Adrenal gland (tissue), 9 donors: ENCODE measurements at regions not wholly inside any gene's neighbourhood (a gene's known extent, or its start where the extent isn't known, plus 50 kb on each side); places are given as distances from the start of the nearest gene placed in this dataset.
A peak's percentile ranks its signal among the peaks of the same experiment; 100 is the strongest.

Experiments
- DNase-seq, 7 donors: peaks; one replicate each; pipeline ENCODE4 v3.0.0-alpha.2; 2019 to 2020
- H3K27ac ChIP-seq, 5 donors: fragments of 200-600 bp; sonication (generic) in 4 of 5; 1 replicate in 3 of 5; 2 replicates in 2 of 5; pipeline versions ENCODE4 v1.5.1 to v1.8.0; 2016 to 2020; ENCODE audit warnings: mild to moderate bottlenecking in 1 of 5
- H3K27me3 ChIP-seq: fragments of 200-600 bp; 2 replicates; pipeline ENCODE4 v1.8.0; 2021
- H3K36me3 ChIP-seq, 2 donors: fragments of 200-600 bp; replicated peaks in 1 of 2; 1 replicate in 1 of 2; 2 replicates in 1 of 2; pipeline versions ENCODE4 v1.5.1 to v1.8.0; 2018 to 2022
- H3K4me1 ChIP-seq, 2 donors: fragments of 200-600 bp; replicated peaks in 1 of 2; 1 replicate in 1 of 2; 2 replicates in 1 of 2; pipeline versions ENCODE4 v1.5.1 to v1.8.0; 2018 to 2021
- H3K4me3 ChIP-seq, 4 donors: fragments of 200-600 bp; sonication (generic) in 3 of 4; one replicate each; pipeline ENCODE4 v1.5.1; 2016 to 2018
- H3K9me3 ChIP-seq, 3 donors: fragments of 200-600 bp; sonication (generic) in 1 of 3; replicated peaks in 1 of 3; 1 replicate in 2 of 3; 2 replicates in 1 of 3; pipeline versions ENCODE4 v1.5.1 to v1.8.0; 2016 to 2021
- POLR2A ChIP-seq, 2 donors: fragments of 450-650 bp; IDR thresholded peaks; one replicate each; pipeline ENCODE4 v1.6.1; 2017; ENCODE audit warnings: antibody characterized with exemption in 2 of 2, mild to moderate bottlenecking in 2 of 2, moderate library complexity in 1 of 2
- WGBS, 4 donors: extraction: QIAGEN DNeasy Blood & Tissue Kit in 2 of 4; methylation state at CpG; one replicate each; pipeline versions ENCODE4 v1.1.5 to v1.1.7; 2013 to 2017; 5-methylcytosine and 5-hydroxymethylcytosine counted together
- intact Hi-C, 2 donors: fragments of 100-400 bp; cut with DNase I; formaldehyde crosslinking; loops; one replicate each; pipeline versions ENCODE4 v1.14.1 to v1.15.0; 2022 to 2023
- TF ChIP-seq, protein P1 (sequence below), 6 experiments: fragments of 450-650 bp in 4 of 6; fragments of 200-600 bp in 2 of 6; sonication (generic) in 1 of 6; IDR thresholded peaks; 1 replicate in 5 of 6; 2 replicates in 1 of 6; pipeline versions ENCODE4 v1.5.1 to v1.8.0; 2016 to 2021; ENCODE audit warnings: antibody characterized with exemption in 6 of 6, mild to moderate bottlenecking in 2 of 6, moderate library complexity in 1 of 6
- donor health status: healthy with polysubstance abuse.
- donor health status: Bipolar disorder and iron deficiency.
- donor health status: DM: yes; HTN: yes; CAD: no.
- donor health status: DM: no; HTN: no; CAD: no.
- donor health status: DM: no; HTN: no; CAD: no.

DNA sequence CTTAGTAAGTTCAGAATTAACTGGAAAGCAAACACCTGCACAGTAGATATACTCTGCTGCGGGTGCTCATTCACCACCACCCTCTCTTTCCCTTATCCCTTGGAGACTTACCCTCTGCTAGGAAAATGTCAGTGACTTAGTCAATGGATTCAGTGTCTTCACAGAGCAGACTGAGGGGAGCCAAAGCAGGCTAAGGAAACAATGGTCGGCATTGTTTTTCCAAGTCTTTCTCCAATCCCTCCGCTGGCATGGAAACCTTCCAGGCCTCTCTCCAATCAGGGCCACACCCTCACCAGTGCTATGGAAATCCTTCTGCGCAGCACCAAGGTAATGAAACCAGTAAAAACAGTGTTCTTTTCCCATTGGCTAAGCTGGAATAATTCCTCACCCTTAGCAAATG is 531.2 kb downstream of the TFAP2B start:
- intact Hi-C loops, result no loop called here
- Histone ChIP-seq H3K9me3 (no peaks in the 10 kb centered on the region), H3K27ac (no peak overlapping the region), H3K4me3 (no peak overlapping the region), H3K4me1 (no peaks in the 10 kb centered on the region), H3K36me3 (no peaks in the 10 kb centered on the region), H3K27me3 (no peaks in the 10 kb centered on the region)
- 92 to 95% (median 94%) methylated on average over 4 of the region's 4 CpGs for WGBS, 4 donors
- no peak for DNase-seq
- no peak for TF ChIP-seq POLR2A (IDR thresholded peaks at IDR 0.05)
- TF ChIP-seq, protein P1, sequence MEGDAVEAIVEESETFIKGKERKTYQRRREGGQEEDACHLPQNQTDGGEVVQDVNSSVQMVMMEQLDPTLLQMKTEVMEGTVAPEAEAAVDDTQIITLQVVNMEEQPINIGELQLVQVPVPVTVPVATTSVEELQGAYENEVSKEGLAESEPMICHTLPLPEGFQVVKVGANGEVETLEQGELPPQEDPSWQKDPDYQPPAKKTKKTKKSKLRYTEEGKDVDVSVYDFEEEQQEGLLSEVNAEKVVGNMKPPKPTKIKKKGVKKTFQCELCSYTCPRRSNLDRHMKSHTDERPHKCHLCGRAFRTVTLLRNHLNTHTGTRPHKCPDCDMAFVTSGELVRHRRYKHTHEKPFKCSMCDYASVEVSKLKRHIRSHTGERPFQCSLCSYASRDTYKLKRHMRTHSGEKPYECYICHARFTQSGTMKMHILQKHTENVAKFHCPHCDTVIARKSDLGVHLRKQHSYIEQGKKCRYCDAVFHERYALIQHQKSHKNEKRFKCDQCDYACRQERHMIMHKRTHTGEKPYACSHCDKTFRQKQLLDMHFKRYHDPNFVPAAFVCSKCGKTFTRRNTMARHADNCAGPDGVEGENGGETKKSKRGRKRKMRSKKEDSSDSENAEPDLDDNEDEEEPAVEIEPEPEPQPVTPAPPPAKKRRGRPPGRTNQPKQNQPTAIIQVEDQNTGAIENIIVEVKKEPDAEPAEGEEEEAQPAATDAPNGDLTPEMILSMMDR (IDR thresholded peaks at IDR 0.05), result no peak

DNA sequence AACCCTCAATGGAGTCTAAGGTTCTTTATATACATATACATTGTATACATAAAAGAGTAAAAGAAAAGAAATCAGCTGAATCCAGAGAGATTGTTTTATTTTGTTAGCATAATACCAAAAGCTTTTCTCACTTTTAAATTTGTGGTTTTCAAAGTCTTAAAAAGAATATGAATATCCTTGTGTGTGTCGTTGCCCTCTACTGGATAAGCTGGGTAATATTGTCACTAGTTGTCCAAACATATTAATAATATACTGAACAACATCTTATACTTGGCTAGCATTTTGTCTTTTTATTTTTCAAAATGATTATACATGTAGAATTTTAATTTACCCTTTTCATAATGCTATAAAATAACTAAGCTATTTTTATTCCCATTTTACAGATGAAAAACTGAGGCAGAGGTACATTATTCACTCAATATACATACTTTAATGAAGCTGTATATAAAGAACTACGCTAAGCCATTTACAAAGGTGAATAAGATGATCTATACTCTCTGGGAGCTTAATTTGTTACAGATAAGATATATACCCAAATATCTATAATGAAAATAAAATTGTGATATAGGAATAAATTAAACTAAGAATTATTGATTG is 531.7 kb downstream of the TFAP2B start:
- Histone ChIP-seq H3K27ac (no peak overlapping the region), H3K27me3 (no peaks in the 10 kb centered on the region), H3K36me3 (no peaks in the 10 kb centered on the region), H3K9me3 (no peaks in the 10 kb centered on the region), H3K4me3 (no peak overlapping the region), H3K4me1 (no peaks in the 10 kb centered on the region)
- no peak for DNase-seq
- TF ChIP-seq, protein P1 (IDR thresholded peaks at IDR 0.05), result peak in 5 of 6 experiments; percentile 10 to 43 (median 13)
- TF ChIP-seq POLR2A (IDR thresholded peaks at IDR 0.05), result no peak
- intact Hi-C loops, result no loop called here
- WGBS, 4 donors, result 74 to 83% (median 80%) methylated on average over 2 of the region's 2 CpGs

DNA sequence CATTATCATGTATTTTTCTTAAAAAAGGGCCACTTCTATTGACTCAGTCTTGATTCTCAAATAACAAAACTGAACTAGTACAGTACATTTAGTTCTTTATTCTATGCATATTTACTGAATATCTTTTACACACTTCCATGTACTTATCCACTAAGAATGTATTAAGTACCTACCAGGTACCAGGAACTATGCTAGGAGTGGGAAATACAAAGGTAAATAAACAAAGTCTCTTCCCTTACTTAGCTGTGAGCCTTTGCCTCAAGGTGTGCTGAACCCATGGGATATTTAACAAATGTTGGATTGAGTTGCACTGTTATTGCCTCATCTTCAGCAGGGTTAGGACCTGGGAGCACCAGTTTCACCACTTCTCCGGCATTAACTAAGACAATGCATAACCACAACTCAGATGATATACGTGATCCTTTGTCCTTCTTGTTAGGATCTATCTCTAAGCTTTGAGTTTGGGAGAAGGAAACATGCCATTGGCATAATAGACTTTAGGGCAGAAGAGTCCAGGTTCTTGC is 533.9 kb downstream of the TFAP2B start:
- 90 to 100% (median 94%) methylated on average over 2 of the region's 2 CpGs for WGBS, 4 donors
- no peak for DNase-seq
- intact Hi-C loops, result no loop called here
- Histone ChIP-seq H3K27ac (no peak overlapping the region), H3K4me1 (no peaks in the 10 kb centered on the region), H3K9me3 (no peaks in the 10 kb centered on the region), H3K36me3 (no peaks in the 10 kb centered on the region), H3K4me3 (no peak overlapping the region), H3K27me3 (no peaks in the 10 kb centered on the region)
- TF ChIP-seq, protein P1 (IDR thresholded peaks at IDR 0.05), result no peak
- no peak for TF ChIP-seq POLR2A (IDR thresholded peaks at IDR 0.05)

DNA sequence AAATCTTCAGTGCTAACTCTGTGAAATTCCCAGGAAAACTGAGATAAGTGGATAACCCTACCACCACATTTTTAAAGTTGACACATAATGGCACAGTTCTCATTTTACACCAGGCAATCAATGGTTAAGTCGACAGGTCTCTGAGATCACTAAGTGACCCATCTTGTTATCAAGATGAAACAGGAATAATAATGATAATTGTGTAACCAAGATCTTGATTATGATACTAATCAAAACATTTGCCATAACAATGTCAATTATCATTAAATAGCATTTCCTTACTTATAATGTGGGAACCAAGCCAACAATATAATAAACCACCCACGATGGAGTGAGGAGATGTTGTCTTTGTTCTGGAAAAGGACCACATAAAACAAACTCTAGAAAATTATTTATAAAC is 541.6 kb downstream of the TFAP2B start:
- intact Hi-C loops, result no loop called here
- H3K4me1 ChIP-seq, result peaks cover 0 to under 1% of the 10 kb centered on the region in 2 donors
- no peak overlapping the region for H3K4me3 ChIP-seq
- 42 to 45% (median 44%) methylated on average over 2 of the region's 2 CpGs for WGBS, 4 donors
- DNase-seq, result no peak
- H3K27ac ChIP-seq, result no peak overlapping the region
- H3K9me3 ChIP-seq, result no peaks in the 10 kb centered on the region
- no peak for TF ChIP-seq POLR2A (IDR thresholded peaks at IDR 0.05)
- TF ChIP-seq, protein P1 (IDR thresholded peaks at IDR 0.05), result no peak
- no peaks in the 10 kb centered on the region for H3K27me3 ChIP-seq
- H3K36me3 ChIP-seq, result no peaks in the 10 kb centered on the region
